Retinal pigment epithelial cell (primary cell): ENCODE measurements at regions not wholly inside any gene's neighbourhood (a gene's known extent, or its start where the extent isn't known, plus 50 kb on each side); places are given as distances from the start of the nearest gene placed in this dataset.

Experiments
- DNase-seq: peaks from one replicate; pipeline ENCODE4 v3.0.0-alpha.2; 2010; ENCODE audit warnings: low read depth
- H3K4me3 ChIP-seq: 2 replicates; pipeline ENCODE4 v1.5.1; 2011; ENCODE audit warnings: mild to moderate bottlenecking, low read length, control low read depth, moderate library complexity
- CTCF ChIP-seq: conservative IDR thresholded peaks from 2 replicates; pipeline ENCODE4 v1.5.1; 2011; ENCODE audit warnings: low read depth, low read length, control low read depth, inconsistent platforms

- peak; percentile 75 for DNase-seq
- TF ChIP-seq CTCF: no peak
- H3K4me3 ChIP-seq: no peak overlapping the region
Measured at GRCh38 chr10:55203319-55203718, 402.3 kb upstream of the PCDH15 start.

GRCh38 chr10:55200020-55200419, 399.0 kb upstream of the PCDH15 start:
- no peak for TF ChIP-seq CTCF
- no peak for DNase-seq
- H3K4me3 ChIP-seq: no peak overlapping the region

- H3K4me3 ChIP-seq: no peak overlapping the region
- no peak for TF ChIP-seq CTCF
- DNase-seq: no peak
Measured at GRCh38 chr10:55191236-55191860, 390.3 kb upstream of the PCDH15 start.

GRCh38 chr10:55183993-55184392, 383.0 kb upstream of the PCDH15 start:
- H3K4me3 ChIP-seq: no peak overlapping the region
- DNase-seq: no peak
- no peak for TF ChIP-seq CTCF

GRCh38 chr10:55180357-55180756, 379.3 kb upstream of the PCDH15 start:
- TF ChIP-seq CTCF: no peak
- DNase-seq: no peak
- H3K4me3 ChIP-seq: no peak overlapping the region

GRCh38 chr10:55174419-55174818, 373.4 kb upstream of the PCDH15 start:
- no peak overlapping the region for H3K4me3 ChIP-seq
- DNase-seq: no peak
- TF ChIP-seq CTCF: peak; percentile 23

GRCh38 chr10:55169493-55169892, 368.5 kb upstream of the PCDH15 start:
- DNase-seq: no peak
- H3K4me3 ChIP-seq: no peak overlapping the region
- no peak for TF ChIP-seq CTCF
